Neuronal stem cell (in vitro differentiated cells): ENCODE measurements at regions not wholly inside any gene's neighbourhood (a gene's known extent, or its start where the extent isn't known, plus 50 kb on each side); places are given as distances from the start of the nearest gene placed in this dataset.

Source experiments
- DNase-seq: peaks from one replicate; pipeline ENCODE4 v3.0.0-alpha.2; 2013; ENCODE audit warnings: low spot score
- H2AFZ ChIP-seq: one replicate; pipeline ENCODE4 v1.6.1; 2013; ENCODE audit warnings: mild to moderate bottlenecking, low read length, inconsistent platforms
- H2AK5ac ChIP-seq: 2 replicates; pipeline ENCODE4 v1.6.1; 2013; ENCODE audit warnings: low read depth, mild to moderate bottlenecking, inconsistent platforms, low read length, moderate library complexity, mixed read lengths
- H2BK120ac ChIP-seq: 2 replicates; pipeline ENCODE4 v1.6.1; 2013; ENCODE audit warnings: low read depth, mild to moderate bottlenecking, inconsistent platforms, low read length, moderate library complexity, mixed read lengths
- H2BK12ac ChIP-seq: one replicate; pipeline ENCODE4 v1.6.1; 2013; ENCODE audit warnings: low read length, inconsistent platforms
- H2BK15ac ChIP-seq: 2 replicates; pipeline ENCODE4 v1.6.1; 2013; ENCODE audit warnings: mild to moderate bottlenecking, low read length, inconsistent platforms, mixed read lengths
- H2BK5ac ChIP-seq: one replicate; pipeline ENCODE4 v1.6.1; 2013; ENCODE audit warnings: inconsistent platforms, mild to moderate bottlenecking, low read length, moderate library complexity
- H3K14ac ChIP-seq: one replicate; pipeline ENCODE4 v1.6.1; 2013; ENCODE audit warnings: low read length, inconsistent platforms
- H3K18ac ChIP-seq: 2 replicates; pipeline ENCODE4 v1.6.1; 2013; ENCODE audit warnings: low read length, inconsistent platforms
- H3K23ac ChIP-seq: 2 replicates; pipeline ENCODE4 v1.6.1; 2013; ENCODE audit warnings: low read depth, mild to moderate bottlenecking, mixed read lengths, low read length, inconsistent platforms; ENCODE audit not compliant: poor library complexity
- H3K27ac ChIP-seq: replicated peaks from 3 replicates; pipeline ENCODE4 v1.5.1; 2013; ENCODE audit warnings: low read length, inconsistent platforms
- H3K27me3 ChIP-seq, 3 experiments: 2 replicates each; pipeline ENCODE4 v1.6.1; 2013; ENCODE audit warnings: low read length in 3 of 3, mild to moderate bottlenecking in 2 of 3, inconsistent platforms in 1 of 3, low read depth in 1 of 3, mixed read lengths in 1 of 3, moderate library complexity in 1 of 3; ENCODE audit not compliant: control insufficient read depth in 3 of 3, insufficient read depth in 3 of 3
- H3K36me3 ChIP-seq, 2 donors: replicated peaks in 1 of 2; 2 replicates each; pipeline ENCODE4 v1.6.1; 2013; ENCODE audit warnings: low read length in 2 of 2; ENCODE audit not compliant: control insufficient read depth in 2 of 2, insufficient read depth in 2 of 2
- H3K4ac ChIP-seq: 2 replicates; pipeline ENCODE4 v1.6.1; 2013; ENCODE audit warnings: inconsistent platforms, mild to moderate bottlenecking, low read length, moderate library complexity
- H3K4me1 ChIP-seq, 2 donors: 1 replicate in 1 of 2; 2 replicates in 1 of 2; pipeline ENCODE4 v1.6.1; 2013; ENCODE audit warnings: low read length in 2 of 2, low read depth in 1 of 2; ENCODE audit not compliant: control insufficient read depth in 2 of 2, insufficient read depth in 1 of 2
- H3K4me2 ChIP-seq: one replicate; pipeline ENCODE4 v1.6.1; 2013; ENCODE audit warnings: mild to moderate bottlenecking, low read length, inconsistent platforms; ENCODE audit not compliant: insufficient read depth, poor library complexity, severe bottlenecking
- H3K4me3 ChIP-seq, 2 donors: 2 replicates each; pipeline ENCODE4 v1.5.1; 2013; ENCODE audit warnings: low read length in 2 of 2, mild to moderate bottlenecking in 2 of 2, inconsistent platforms in 1 of 2, moderate library complexity in 1 of 2
- H3K79me1 ChIP-seq: one replicate; pipeline ENCODE4 v1.6.1; 2013; ENCODE audit warnings: low read depth, mild to moderate bottlenecking, inconsistent platforms, low read length, moderate library complexity
- H3K9ac ChIP-seq: one replicate; pipeline ENCODE4 v1.6.1; 2013; ENCODE audit warnings: mild to moderate bottlenecking, low read depth, low read length, inconsistent platforms; ENCODE audit not compliant: poor library complexity
- H3K9me3 ChIP-seq, 2 donors: replicated peaks in 1 of 2; 2 replicates each; pipeline versions ENCODE3 to v1.6.1; 2013; ENCODE audit warnings: low read length in 2 of 2, mild to moderate bottlenecking in 2 of 2, inconsistent platforms in 1 of 2, low read depth in 1 of 2, mixed read lengths in 1 of 2, moderate library complexity in 1 of 2; ENCODE audit not compliant: control insufficient read depth in 2 of 2, insufficient read depth in 1 of 2
- H4K8ac ChIP-seq: one replicate; pipeline ENCODE4 v1.6.1; 2013; ENCODE audit warnings: low read depth, mild to moderate bottlenecking, inconsistent platforms, low read length, moderate library complexity
- H4K91ac ChIP-seq: one replicate; pipeline ENCODE4 v1.6.1; 2013; ENCODE audit warnings: low read length, low read depth, mild to moderate bottlenecking, inconsistent platforms; ENCODE audit not compliant: poor library complexity
- WGBS, 2 donors: extraction: QIAGEN DNeasy Blood & Tissue Kit; methylation state at CpG; one replicate each; pipeline ENCODE4 v1.1.7; 2013; ENCODE audit warnings: missing lambda C conversion rate in 2 of 2, mixed read lengths in 1 of 2; ENCODE audit not compliant: insufficient read length in 2 of 2, insufficient replicate concordance in 1 of 2; ENCODE audit errors: extremely low coverage in 2 of 2; 5-methylcytosine and 5-hydroxymethylcytosine counted together

DNA sequence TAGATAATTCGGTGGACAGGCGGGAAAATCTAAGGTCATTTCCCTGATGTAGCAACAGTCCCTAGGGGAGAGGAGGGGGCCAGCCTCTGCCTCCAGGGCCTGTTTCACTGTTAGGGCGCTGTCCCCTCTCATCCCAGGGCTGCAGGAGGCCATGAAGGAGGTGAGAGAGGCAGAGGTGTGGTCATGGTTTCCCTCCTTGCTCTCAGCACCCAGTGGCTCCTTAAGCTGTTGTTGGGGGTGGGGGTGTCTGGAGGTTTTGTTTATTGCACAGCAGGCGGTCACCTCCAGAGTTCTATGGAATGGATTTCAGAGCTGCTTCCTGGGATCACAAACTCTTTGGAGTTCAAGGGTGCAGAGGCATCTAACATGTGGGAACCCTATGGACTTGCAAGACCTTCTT is 212.5 kb upstream of the RTL1 start:
- Histone ChIP-seq H3K27ac (no peak overlapping the region), H3K9ac (no peak overlapping the region), H3K4me3 (no peak overlapping the region), H3K4me2 (no peak overlapping the region), H2BK5ac (no peak overlapping the region), H3K18ac (no peak overlapping the region), H3K27me3 (peaks cover 0 to 3% (median 0%) of the 10 kb centered on the region in 3 experiments), H2BK15ac (peak overlapping the region; percentile 3), H3K14ac (no peak overlapping the region), H2AFZ (no peak overlapping the region), H2BK12ac (no peak overlapping the region), H3K9me3 (no peaks in the 10 kb centered on the region), H2AK5ac (no peak overlapping the region), H3K4me1 (peaks cover 13 to 15% of the 10 kb centered on the region in 2 donors), H4K91ac (no peak overlapping the region), H3K79me1 (no peaks in the 10 kb centered on the region), H2BK120ac (no peak overlapping the region), H4K8ac (no peak overlapping the region), H3K23ac (no peak overlapping the region), H3K36me3 (no peaks in the 10 kb centered on the region), H3K4ac (no peak overlapping the region)
- no CpG with 5 or more reads among the region's 4 CpGs for WGBS, 2 donors
- no peak for DNase-seq

DNA sequence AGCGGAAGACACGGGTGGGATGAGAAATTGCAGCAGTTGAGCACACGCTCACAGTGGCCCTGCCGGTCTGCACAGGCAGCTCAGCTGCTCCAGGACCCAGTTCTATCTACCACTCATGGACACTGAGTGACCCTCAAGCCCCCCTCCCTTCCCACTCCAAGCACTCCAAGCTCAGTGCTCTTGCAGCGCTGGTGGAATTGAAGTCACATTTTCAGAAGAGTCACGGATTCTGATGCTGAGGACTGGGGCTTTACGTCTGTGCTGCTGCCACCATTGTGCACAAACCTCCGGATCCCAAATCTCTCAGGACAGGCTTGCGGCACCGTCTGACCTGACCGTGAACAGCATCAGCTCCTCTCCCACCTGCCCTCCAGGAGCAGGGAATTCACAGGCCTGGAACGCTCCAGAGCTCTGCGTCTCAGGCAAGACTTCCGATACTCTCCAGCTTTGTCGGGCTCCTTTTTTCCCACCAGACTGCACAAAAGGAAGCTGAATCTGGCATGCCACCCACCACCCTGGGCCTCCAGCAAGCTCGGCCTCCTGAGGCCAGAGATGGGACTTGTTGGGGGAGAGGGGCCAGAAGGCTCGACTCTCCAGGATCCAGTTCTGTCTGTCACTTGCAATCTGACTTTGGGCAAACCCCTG is 213.1 kb upstream of the RTL1 start:
- H4K91ac ChIP-seq = peak overlapping the region; percentile 22
- no peak overlapping the region for H3K9ac ChIP-seq
- no peak overlapping the region for H3K4ac ChIP-seq
- WGBS, 2 donors = no CpG with 5 or more reads among the region's 17 CpGs
- H3K9me3 ChIP-seq = no peaks in the 10 kb centered on the region
- H3K36me3 ChIP-seq = no peaks in the 10 kb centered on the region
- H3K79me1 ChIP-seq = no peaks in the 10 kb centered on the region
- H3K23ac ChIP-seq = no peak overlapping the region
- H4K8ac ChIP-seq = no peak overlapping the region
- peaks cover 0 to 3% (median 0%) of the 10 kb centered on the region in 3 experiments for H3K27me3 ChIP-seq
- no peak overlapping the region for H2BK120ac ChIP-seq
- peak overlapping the region; percentile 29 for H3K18ac ChIP-seq
- H2BK5ac ChIP-seq = no peak overlapping the region
- DNase-seq = no peak
- H3K14ac ChIP-seq = no peak overlapping the region
- H3K4me2 ChIP-seq = no peak overlapping the region
- no peak overlapping the region for H2AK5ac ChIP-seq
- H2AFZ ChIP-seq = no peak overlapping the region
- H2BK15ac ChIP-seq = peak overlapping the region; percentile 3
- no peak overlapping the region for H3K4me3 ChIP-seq
- H3K27ac ChIP-seq = no peak overlapping the region
- H2BK12ac ChIP-seq = no peak overlapping the region
- H3K4me1 ChIP-seq = peaks cover 9 to 10% of the 10 kb centered on the region in 2 donors

DNA sequence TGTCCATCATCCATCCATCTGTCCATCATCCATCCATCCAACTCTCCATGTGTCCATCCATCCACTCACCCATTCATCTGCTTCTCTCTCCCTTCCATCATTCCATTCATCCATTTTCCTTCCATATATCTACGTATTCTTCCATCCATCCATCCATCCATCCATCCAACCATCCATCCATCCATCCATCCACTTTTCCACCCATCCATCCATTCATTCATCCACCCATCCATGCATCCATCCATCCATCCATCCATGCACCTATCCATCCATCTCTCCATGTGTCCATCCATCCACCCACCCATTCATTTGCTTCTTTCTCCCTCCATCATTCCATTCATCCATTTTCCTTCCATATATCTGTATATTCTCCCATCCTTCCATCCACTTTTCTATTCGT is 214.0 kb upstream of the RTL1 start:
- Histone ChIP-seq H3K9me3 (no peaks in the 10 kb centered on the region), H3K4ac (no peak overlapping the region), H2BK15ac (no peak overlapping the region), H2BK120ac (no peak overlapping the region), H3K18ac (no peak overlapping the region), H3K27ac (no peak overlapping the region), H3K14ac (no peak overlapping the region), H3K27me3 (peaks cover 0 to 3% (median 0%) of the 10 kb centered on the region in 3 experiments), H2BK5ac (no peak overlapping the region), H2BK12ac (no peak overlapping the region), H3K23ac (no peak overlapping the region), H4K8ac (peak overlapping the region; percentile 86), H2AFZ (no peak overlapping the region), H3K79me1 (no peaks in the 10 kb centered on the region), H4K91ac (no peak overlapping the region), H2AK5ac (peak overlapping the region; percentile 31), H3K4me2 (no peak overlapping the region), H3K9ac (no peak overlapping the region), H3K4me1 (peaks cover 5 to 10% of the 10 kb centered on the region in 2 donors), H3K4me3 (no peak overlapping the region), H3K36me3 (no peaks in the 10 kb centered on the region)
- 85 to 100% methylated on average over 2 of the region's 2 CpGs for WGBS, 2 donors
- DNase-seq = no peak

DNA sequence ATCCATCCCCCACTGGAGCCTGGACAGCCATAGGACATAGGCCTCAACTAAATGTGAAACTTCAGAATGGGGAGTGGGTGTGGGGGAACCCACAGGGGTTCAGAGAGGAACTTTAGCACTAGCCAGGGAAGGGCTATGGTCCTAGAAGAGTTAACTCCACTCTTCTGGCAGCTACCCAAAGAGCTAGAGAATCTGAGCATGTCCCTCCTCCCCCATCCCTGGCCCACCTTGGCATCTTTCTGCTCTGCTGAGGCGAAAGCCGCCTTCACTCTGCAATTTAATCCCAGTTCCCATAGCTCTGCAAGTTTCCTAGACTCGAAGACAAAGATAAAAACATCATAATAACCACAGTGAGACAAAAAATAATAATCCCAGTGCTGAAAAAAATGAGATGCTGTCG is 214.7 kb upstream of the RTL1 start:
- Histone ChIP-seq H3K4ac (no peak overlapping the region), H3K4me3 (no peak overlapping the region), H3K18ac (no peak overlapping the region), H3K9ac (no peak overlapping the region), H2AK5ac (no peak overlapping the region), H3K4me1 (peaks cover 5 to 10% of the 10 kb centered on the region in 2 donors), H3K14ac (no peak overlapping the region), H3K79me1 (no peaks in the 10 kb centered on the region), H4K91ac (no peak overlapping the region), H2BK15ac (no peak overlapping the region), H2BK12ac (no peak overlapping the region), H2AFZ (no peak overlapping the region), H3K27ac (no peak overlapping the region), H2BK5ac (no peak overlapping the region), H2BK120ac (no peak overlapping the region), H3K36me3 (no peaks in the 10 kb centered on the region), H3K23ac (no peak overlapping the region), H3K9me3 (no peaks in the 10 kb centered on the region), H4K8ac (no peak overlapping the region), H3K27me3 (peaks cover 0 to 3% (median 0%) of the 10 kb centered on the region in 3 experiments), H3K4me2 (no peak overlapping the region)
- WGBS, 2 donors = no CpG with 5 or more reads among the region's 4 CpGs
- no peak for DNase-seq
